ENCODE measurements at regions not wholly inside any gene's neighbourhood (a gene's known extent, or its start where the extent isn't known, plus 50 kb on each side); places are given as distances from the start of the nearest gene placed in this dataset.

- no peak for TF ChIP-seq POLR2A (IDR thresholded peaks at IDR 0.05)
Measured at GRCh38 chr12:107510211-107510610, 175.4 kb upstream of the PWP1 start.

GRCh38 chr12:107511292-107511691 is 174.3 kb upstream of the PWP1 start:
- no peak overlapping the region for H3K27ac ChIP-seq
- TF ChIP-seq CTCF (IDR thresholded peaks at IDR 0.05) = no peak
- no peak for TF ChIP-seq POLR2A (IDR thresholded peaks at IDR 0.05)
- no peaks in the 10 kb centered on the region for H3K36me3 ChIP-seq
- no peaks in the 10 kb centered on the region for H3K27me3 ChIP-seq
- DNase-seq = no peak
- H3K9me3 ChIP-seq = no peaks in the 10 kb centered on the region
- no peak overlapping the region for H3K4me3 ChIP-seq
- H3K4me1 ChIP-seq = no peaks in the 10 kb centered on the region

More at GRCh38 chr12:107510211-107510610, 175.4 kb upstream of the PWP1 start:
- no peak overlapping the region for H3K27ac ChIP-seq
- no peak for DNase-seq
- no peaks in the 10 kb centered on the region for H3K27me3 ChIP-seq
- H3K36me3 ChIP-seq = no peaks in the 10 kb centered on the region
- no peaks in the 10 kb centered on the region for H3K9me3 ChIP-seq
- no peaks in the 10 kb centered on the region for H3K4me1 ChIP-seq
- H3K4me3 ChIP-seq = no peak overlapping the region

GRCh38 chr12:107512391-107512790 is 173.2 kb upstream of the PWP1 start:
- H3K27me3 ChIP-seq = no peaks in the 10 kb centered on the region
- no peak overlapping the region for H3K4me3 ChIP-seq
- no peaks in the 10 kb centered on the region for H3K4me1 ChIP-seq
- no peak overlapping the region for H3K27ac ChIP-seq
- no peak for DNase-seq
- H3K36me3 ChIP-seq = no peaks in the 10 kb centered on the region
- TF ChIP-seq CTCF (IDR thresholded peaks at IDR 0.05) (no peak), POLR2A (IDR thresholded peaks at IDR 0.05) (no peak)
- no peaks in the 10 kb centered on the region for H3K9me3 ChIP-seq

- H3K4me1 ChIP-seq = no peaks in the 10 kb centered on the region
- no peak for DNase-seq
- no peaks in the 10 kb centered on the region for H3K9me3 ChIP-seq
- no peak overlapping the region for H3K27ac ChIP-seq
- no peaks in the 10 kb centered on the region for H3K36me3 ChIP-seq
- H3K27me3 ChIP-seq = no peaks in the 10 kb centered on the region
- TF ChIP-seq CTCF (IDR thresholded peaks at IDR 0.05) (no peak), POLR2A (IDR thresholded peaks at IDR 0.05) (no peak)
- H3K4me3 ChIP-seq = no peak overlapping the region
Measured at GRCh38 chr12:107513184-107513583, 172.4 kb upstream of the PWP1 start.

- no peak for TF ChIP-seq POLR2A (IDR thresholded peaks at IDR 0.05)
- TF ChIP-seq CTCF (IDR thresholded peaks at IDR 0.05) = no peak
Measured at GRCh38 chr12:107513636-107514400, 171.8 kb upstream of the PWP1 start.

GRCh38 chr12:107514887-107515445 is 170.6 kb upstream of the PWP1 start:
- Histone ChIP-seq H3K4me1 (no peaks in the 10 kb centered on the region), H3K4me3 (no peak overlapping the region), H3K27ac (no peak overlapping the region), H3K36me3 (no peaks in the 10 kb centered on the region), H3K9me3 (no peaks in the 10 kb centered on the region), H3K27me3 (no peaks in the 10 kb centered on the region)
- no peak for DNase-seq
- TF ChIP-seq POLR2A (IDR thresholded peaks at IDR 0.05) = no peak
- TF ChIP-seq CTCF (IDR thresholded peaks at IDR 0.05) = no peak

More at GRCh38 chr12:107513636-107514400, 171.8 kb upstream of the PWP1 start:
- no peaks in the 10 kb centered on the region for H3K9me3 ChIP-seq
- H3K27me3 ChIP-seq = no peaks in the 10 kb centered on the region
- no peak for DNase-seq
- no peak overlapping the region for H3K27ac ChIP-seq
- H3K4me3 ChIP-seq = no peak overlapping the region
- H3K4me1 ChIP-seq = no peaks in the 10 kb centered on the region
- no peaks in the 10 kb centered on the region for H3K36me3 ChIP-seq

All from Peyer's patch (tissue), 4 donors.